Fibroblast of skin of left quadriceps (primary cell): ENCODE measurements at regions not wholly inside any gene's neighbourhood (a gene's known extent, or its start where the extent isn't known, plus 50 kb on each side); places are given as distances from the start of the nearest gene placed in this dataset.
"Not testable (repeated sequence)": the region's sequence is repeated elsewhere in the genome, so short reads cannot be mapped to it uniquely, and the experiment has no call there.

Source experiments
- DNase-seq, 2 experiments: peaks; one replicate each; pipeline ENCODE4 v3.0.0-alpha.2; 2013; ENCODE audit warnings: low read depth in 2 of 2

GRCh38 chr1:112099979-112100378, 110.5 kb upstream of the KCND3 start:
- DNase-seq, result no peak

DNA sequence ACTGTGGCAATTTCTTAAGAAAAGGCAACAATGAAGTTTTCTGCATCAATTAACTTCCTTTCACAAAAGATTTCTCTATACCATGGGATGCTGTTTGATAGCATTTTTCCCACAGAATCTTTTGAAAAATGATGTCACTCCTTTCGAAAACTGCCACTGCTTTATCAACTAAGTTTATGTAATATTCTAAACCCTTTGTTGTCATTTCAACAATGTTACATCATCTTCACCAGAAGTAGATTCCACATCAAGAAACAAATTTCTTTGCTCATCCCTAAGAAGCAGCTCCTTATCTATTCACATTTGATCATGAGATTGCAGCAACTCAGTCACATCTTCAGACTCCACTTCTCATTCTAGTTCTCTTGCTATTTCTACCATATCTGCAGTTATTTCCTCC, 116.1 kb upstream of the KCND3 start:
- no peak for DNase-seq

DNA sequence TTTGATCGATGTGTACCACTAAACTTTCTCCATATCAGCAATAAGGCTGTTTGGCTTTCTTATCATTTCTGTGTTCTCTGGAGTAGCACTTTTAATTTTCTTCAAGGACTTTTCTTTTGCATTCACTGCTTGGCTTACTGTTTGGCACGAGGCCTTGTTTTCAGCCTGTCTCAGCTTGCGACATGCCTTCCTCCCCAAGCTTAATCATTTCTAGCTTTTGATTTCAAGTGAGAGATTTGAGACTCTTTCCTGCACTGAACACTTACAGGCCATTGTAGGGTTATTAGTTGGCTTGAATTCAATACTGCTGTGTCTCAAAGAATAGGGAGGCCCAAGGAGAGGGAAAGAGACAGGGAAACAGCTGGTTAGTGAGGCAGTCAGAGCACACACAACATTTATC, 120.6 kb upstream of the KCND3 start:
- no peak for DNase-seq

DNA sequence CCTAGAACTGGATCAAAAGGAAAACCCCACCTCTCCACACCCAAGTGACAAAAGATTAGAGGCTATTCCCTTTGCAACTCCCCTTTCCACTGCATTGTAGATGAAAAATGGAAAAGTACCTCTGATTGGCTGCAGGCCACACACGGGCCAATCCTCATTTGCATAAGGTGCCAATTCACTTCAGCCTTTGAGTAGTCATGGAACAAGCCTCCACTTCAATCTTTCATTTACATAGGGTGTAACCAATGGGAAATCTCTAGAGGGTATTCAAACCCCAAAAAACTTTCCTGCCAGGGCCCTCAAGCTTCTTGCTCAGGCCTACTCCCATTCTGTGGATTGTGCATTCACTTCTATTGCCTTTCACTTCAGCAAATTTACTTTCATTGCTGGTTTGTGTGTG, 122.3 kb upstream of the KCND3 start:
- no peak for DNase-seq

DNA sequence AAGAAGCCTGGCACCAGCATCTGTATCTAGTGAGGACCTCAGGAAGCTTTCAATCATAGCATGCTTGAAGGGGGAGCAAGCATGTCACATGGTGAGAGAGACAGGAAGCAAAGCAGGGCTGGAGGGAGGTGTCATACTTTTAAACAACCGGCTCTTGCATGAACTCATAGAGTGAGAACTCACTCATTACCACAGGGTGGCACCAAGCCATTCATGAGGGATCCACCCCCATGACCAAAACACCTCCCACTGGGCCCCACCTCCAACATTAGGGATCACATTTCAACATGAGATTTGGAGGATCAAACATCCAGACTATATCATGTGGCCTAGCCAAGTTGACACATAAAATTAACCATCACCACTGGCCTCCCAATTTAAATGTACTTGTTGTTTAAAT, 125.1 kb upstream of the KCND3 start:
- no peak for DNase-seq

DNA sequence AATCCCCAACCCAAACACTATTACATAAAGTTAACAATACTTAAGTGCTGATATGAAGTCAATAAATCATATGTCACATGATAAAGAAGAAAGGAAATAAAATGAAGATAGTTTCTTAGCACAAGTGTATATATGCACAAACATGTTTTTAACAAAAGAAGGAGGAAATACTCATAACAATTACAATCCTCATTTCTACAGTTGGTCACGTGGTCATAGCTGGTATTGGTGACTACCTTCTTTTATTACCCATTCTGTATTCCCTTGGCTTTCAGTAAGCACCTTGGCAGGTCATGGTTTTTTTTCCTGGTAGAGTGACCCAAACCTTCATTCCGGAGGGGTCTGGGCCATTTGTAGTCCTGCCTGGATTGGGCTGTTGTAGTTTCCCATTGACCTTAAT, 137.1 kb upstream of the KCND3 start:
- no peak for DNase-seq

- DNase-seq, result not testable (repeated sequence)
Measured at GRCh38 chr1:112127606-112128005, 138.1 kb upstream of the KCND3 start.

GRCh38 chr1:112133487-112133886, 144.0 kb upstream of the KCND3 start:
- no peak for DNase-seq

DNA sequence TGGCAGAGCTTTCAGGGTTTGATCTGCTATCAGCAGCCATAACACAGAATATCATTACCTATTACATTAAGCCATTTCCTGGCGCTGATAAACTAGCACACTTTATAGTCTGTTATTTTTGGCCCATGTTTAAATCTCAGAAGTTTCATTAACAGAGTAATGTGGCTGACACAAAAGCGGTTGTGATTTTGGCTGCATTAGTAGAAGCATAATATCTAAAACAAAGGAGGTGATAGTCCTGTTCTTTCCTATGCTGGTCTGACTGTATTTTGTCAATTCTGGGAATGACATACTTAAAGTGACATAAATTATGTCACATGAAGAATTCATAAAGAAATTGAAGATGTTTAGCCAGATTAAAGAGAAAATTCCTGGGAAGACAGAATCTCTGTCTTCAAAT, 151.3 kb upstream of the KCND3 start:
- DNase-seq, result no peak

- DNase-seq, result no peak
Measured at GRCh38 chr1:112141301-112141700, 151.8 kb upstream of the KCND3 start.

DNA sequence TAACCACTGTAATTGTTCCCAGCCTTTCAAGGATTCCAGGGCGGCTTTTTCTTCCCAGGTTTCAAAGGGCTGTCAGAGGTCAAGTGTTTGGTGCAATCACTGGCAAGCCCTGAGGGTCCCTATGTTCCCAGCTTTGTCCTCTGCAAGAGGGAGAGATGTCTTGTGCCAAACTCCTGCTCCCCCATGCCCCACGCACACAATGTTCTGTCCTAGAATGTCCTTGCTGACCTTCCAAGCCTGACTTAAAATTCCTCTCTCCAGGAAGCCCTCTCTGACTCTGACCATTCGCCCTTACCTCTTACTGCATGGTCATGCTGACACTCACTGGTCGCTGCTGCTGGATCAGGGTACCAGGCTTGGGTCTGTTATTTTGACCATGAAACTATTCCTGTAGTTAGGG, 152.5 kb upstream of the KCND3 start:
- no peak for DNase-seq

GRCh38 chr1:112143871-112144441, 154.5 kb upstream of the KCND3 start:
- no peak for DNase-seq

DNA sequence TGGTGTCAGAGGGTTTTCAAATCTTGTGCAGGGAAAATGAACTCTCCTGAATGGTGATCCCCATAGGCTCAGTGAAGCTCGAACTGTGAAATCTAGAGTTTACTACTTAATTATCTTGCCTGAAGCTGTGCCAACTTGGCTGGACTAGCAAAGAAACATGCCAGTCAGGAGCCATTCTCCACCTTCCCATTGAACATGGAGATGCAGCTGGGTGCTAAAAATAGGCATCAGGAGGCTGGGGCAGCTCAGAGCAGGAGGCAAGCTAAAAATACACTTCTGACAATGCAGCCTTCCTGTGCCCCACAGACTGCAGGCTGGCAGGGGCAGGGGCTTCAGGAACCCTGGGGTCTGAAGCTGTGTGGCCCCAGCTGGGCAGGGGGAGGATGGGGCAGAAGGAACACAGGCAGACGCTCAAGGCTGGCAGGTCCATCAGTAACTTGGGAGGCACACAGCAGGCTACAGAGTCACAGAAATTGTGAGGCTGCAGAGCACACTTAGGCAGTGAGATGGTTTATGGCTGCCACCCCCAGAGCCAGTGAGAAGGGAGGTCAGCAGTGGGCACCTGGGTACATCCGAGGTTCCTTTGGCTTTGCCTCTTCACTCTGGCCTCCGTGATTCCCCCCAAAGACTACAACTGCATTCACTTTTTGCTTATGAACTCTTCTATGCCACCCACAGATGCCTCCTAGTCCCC, 155.4 kb upstream of the KCND3 start:
- no peak for DNase-seq

- no peak for DNase-seq
Measured at GRCh38 chr1:112146201-112146715, 156.8 kb upstream of the KCND3 start.

DNA sequence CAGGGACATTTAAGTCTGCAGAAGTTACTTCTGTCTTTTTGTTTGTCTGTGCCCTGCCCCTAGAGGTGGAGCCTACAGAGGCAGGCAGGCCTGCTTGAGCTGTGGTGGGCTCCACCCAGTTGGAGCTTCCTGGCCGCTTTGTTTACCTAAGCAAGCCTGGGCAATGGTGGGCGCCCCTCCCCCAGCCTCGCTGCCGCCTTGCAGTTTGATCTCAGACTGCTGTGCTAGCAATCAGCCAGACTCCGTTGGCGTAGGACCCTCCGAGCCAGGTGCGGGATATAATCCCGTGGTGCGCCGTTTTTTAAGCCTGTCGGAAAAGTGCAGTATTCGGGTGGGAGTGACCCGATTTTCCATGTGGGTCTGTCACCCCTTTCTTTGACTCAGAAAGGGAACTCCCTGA, 170.7 kb upstream of the KCND3 start:
- DNase-seq, result not testable (repeated sequence)

- DNase-seq, result no peak
Measured at GRCh38 chr1:112165375-112165774, 175.9 kb upstream of the KCND3 start.

GRCh38 chr1:112169517-112169916, 180.0 kb upstream of the KCND3 start:
- no peak for DNase-seq

GRCh38 chr1:112172294-112172882, 182.9 kb upstream of the KCND3 start:
- peak; percentile 6 for DNase-seq

DNA sequence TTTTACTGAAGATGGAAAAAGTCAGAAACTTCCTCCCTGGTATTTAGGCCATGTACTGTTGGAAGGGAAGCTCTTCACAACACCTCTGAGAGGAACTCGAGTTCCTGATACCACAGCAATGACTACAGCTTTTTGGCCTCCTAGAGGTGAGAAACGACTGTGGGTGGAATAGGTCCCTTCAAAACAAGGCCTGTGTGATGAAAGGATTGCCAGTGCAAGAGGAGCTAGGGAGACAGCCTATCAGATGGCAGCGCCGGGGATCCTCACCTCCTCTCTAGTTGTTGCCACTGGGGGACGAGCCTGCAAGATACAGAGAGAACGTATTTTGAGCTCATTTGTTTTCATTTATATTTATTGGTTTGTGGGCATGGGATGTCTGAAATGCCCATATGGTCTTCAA, 187.8 kb upstream of the KCND3 start:
- no peak for DNase-seq

- DNase-seq, result no peak
Measured at GRCh38 chr1:112188611-112189010, 199.1 kb upstream of the KCND3 start.

- DNase-seq, result no peak
Measured at GRCh38 chr1:112196008-112196588, 199.9 kb upstream of the CTTNBP2NL start.

DNA sequence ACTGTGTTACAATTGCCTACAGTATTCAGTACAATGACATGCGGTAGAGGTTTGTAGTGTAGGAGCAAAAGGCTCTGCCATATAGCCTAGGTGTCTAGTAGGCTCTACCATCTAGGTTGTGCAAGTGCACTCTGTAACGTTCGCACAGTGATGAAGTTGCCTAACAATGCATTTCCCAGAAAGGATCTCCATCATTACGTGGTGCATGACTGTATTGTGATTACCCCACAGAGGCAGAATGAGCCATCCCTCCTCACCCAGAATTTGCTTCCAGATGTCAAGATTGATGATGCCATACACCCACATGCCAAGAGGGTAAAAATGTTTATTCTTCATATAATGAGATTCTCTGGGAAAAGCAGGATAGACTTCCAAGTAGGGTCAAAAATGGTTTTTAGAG, 199.3 kb upstream of the CTTNBP2NL start:
- no peak for DNase-seq

DNA sequence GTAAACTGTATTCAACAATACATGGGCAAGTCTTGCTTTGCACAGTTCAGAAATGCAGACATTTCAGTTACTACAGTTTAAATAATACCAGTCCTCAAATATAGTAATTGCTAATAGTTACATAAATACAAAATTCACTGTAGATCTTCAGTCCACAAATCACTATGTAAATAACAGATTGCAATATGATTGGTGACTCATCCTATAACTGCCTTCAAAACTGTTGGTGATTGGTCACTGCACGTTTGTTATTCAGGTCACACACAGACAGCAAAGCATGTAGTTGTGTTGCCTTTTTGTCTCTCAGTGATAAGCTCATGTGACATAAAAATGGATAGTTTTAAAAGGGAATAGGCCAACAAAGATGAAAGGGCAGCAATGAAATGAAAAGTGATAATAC, 186.5 kb upstream of the CTTNBP2NL start:
- DNase-seq, result no peak
